HEK293 (cell line): ENCODE measurements at regions not wholly inside any gene's neighbourhood (a gene's known extent, or its start where the extent isn't known, plus 50 kb on each side); places are given as distances from the start of the nearest gene placed in this dataset.

ENCODE experiments used
- CTCF ChIA-PET: fragments of 350-600 bp; formaldehyde crosslinking; extraction: SDS; loops from one replicate; lab custom pipeline; 2021; ENCODE audit warnings: antibody characterized with exemption; lab: Yijun Ruan, JAX
- POLR2A ChIA-PET: fragments of 300-600 bp; formaldehyde crosslinking; extraction: SDS; loops from one replicate; lab custom pipeline; 2020; ENCODE audit warnings: antibody characterized with exemption, inconsistent platforms; lab: Yijun Ruan, JAX
- H3K27ac ChIP-seq: fragments of 200-500 bp; sonication (Bioruptor generic); 2 replicates; pipeline ENCODE4 v1.5.1; 2014; ENCODE audit warnings: low read depth, low read length, control low read depth, inconsistent platforms; ENCODE audit errors: extremely low read depth
- H3K36me3 ChIP-seq, 2 experiments: fragments of 200-500 bp in 1 of 2; sonication (Bioruptor generic) in 1 of 2; 1 replicate in 1 of 2; 2 replicates in 1 of 2; pipeline ENCODE4 v1.5.1; 2014 to 2017; ENCODE audit warnings: inconsistent platforms in 2 of 2, low read length in 2 of 2; ENCODE audit not compliant: control insufficient read depth in 2 of 2, insufficient read depth in 1 of 2
- H3K4me1 ChIP-seq: fragments of 200-500 bp; sonication (Bioruptor generic); 2 replicates; pipeline ENCODE4 v1.5.1; 2014; ENCODE audit warnings: mild to moderate bottlenecking, low read length, inconsistent platforms; ENCODE audit not compliant: control insufficient read depth, insufficient read depth
- H3K4me3 ChIP-seq: 2 replicates; pipeline ENCODE4 v1.5.1; 2011; ENCODE audit warnings: low read depth, mild to moderate bottlenecking, control low read depth, low read length, moderate library complexity
- H3K9me3 ChIP-seq: fragments of 200-500 bp; sonication (Bioruptor generic); 2 replicates; pipeline ENCODE4 v1.5.1; 2014; ENCODE audit warnings: low read depth, low read length, inconsistent platforms; ENCODE audit not compliant: control insufficient read depth, insufficient read depth
- AEBP2 ChIP-seq: fragments of 450-650 bp; formaldehyde crosslinking; IDR thresholded peaks from 2 replicates; pipeline ENCODE4 v1.5.1; 2016; ENCODE audit warnings: missing biosample characterization, missing genetic modification characterization, borderline replicate concordance
- GLIS2 ChIP-seq: fragments of 450-650 bp; formaldehyde crosslinking; IDR thresholded peaks from 2 replicates; pipeline ENCODE4 v1.5.1; 2016; ENCODE audit warnings: missing biosample characterization, missing genetic modification characterization
- KLF16 ChIP-seq: fragments of 450-650 bp; formaldehyde crosslinking; IDR thresholded peaks from 2 replicates; pipeline ENCODE4 v1.5.1; 2017; ENCODE audit warnings: missing biosample characterization, missing genetic modification characterization
- KLF17 ChIP-seq: fragments of 450-650 bp; formaldehyde crosslinking; IDR thresholded peaks from 2 replicates; pipeline ENCODE4 v1.5.1; 2016; ENCODE audit warnings: missing biosample characterization, missing genetic modification characterization
- ZBTB6 ChIP-seq: fragments of 450-650 bp; formaldehyde crosslinking; IDR thresholded peaks from 2 replicates; pipeline ENCODE4 v1.5.1; 2017; ENCODE audit warnings: missing biosample characterization, missing genetic modification characterization
- ZFP37 ChIP-seq: fragments of 450-650 bp; formaldehyde crosslinking; IDR thresholded peaks from 2 replicates; pipeline ENCODE4 v1.5.1; 2016; ENCODE audit warnings: missing biosample characterization, missing genetic modification characterization
- ZNF211 ChIP-seq: fragments of 450-650 bp; formaldehyde crosslinking; IDR thresholded peaks from 2 replicates; pipeline ENCODE4 v1.5.1; 2016; ENCODE audit warnings: low read depth, missing biosample characterization, missing genetic modification characterization
- ZNF223 ChIP-seq: fragments of 450-650 bp; formaldehyde crosslinking; IDR thresholded peaks from 2 replicates; pipeline ENCODE4 v1.5.1; 2016; ENCODE audit warnings: missing biosample characterization, missing genetic modification characterization
- ZNF23 ChIP-seq: fragments of 450-650 bp; formaldehyde crosslinking; IDR thresholded peaks from 2 replicates; pipeline ENCODE4 v1.5.1; 2016; ENCODE audit warnings: missing biosample characterization, missing genetic modification characterization, borderline replicate concordance
- ZNF302 ChIP-seq: fragments of 450-650 bp; formaldehyde crosslinking; IDR thresholded peaks from 2 replicates; pipeline ENCODE4 v1.5.1; 2016; ENCODE audit warnings: missing biosample characterization, missing genetic modification characterization, low read depth
- ZNF335 ChIP-seq: fragments of 450-650 bp; formaldehyde crosslinking; conservative IDR thresholded peaks from 2 replicates; pipeline ENCODE4 v1.5.1; 2016; ENCODE audit warnings: missing biosample characterization, missing genetic modification characterization
- ZNF341 ChIP-seq: fragments of 450-650 bp; formaldehyde crosslinking; IDR thresholded peaks from 2 replicates; pipeline ENCODE4; 2016; ENCODE audit warnings: low read depth, missing biosample characterization, missing genetic modification characterization
- ZNF394 ChIP-seq: fragments of 450-650 bp; formaldehyde crosslinking; IDR thresholded peaks from 2 replicates; pipeline ENCODE4 v1.5.1; 2016; ENCODE audit warnings: missing biosample characterization, missing genetic modification characterization, mild to moderate bottlenecking, moderate library complexity, borderline replicate concordance
- ZNF530 ChIP-seq: fragments of 450-650 bp; formaldehyde crosslinking; IDR thresholded peaks from 2 replicates; pipeline ENCODE4 v1.5.1; 2016; ENCODE audit warnings: low read depth, missing biosample characterization, missing genetic modification characterization
- ZNF580 ChIP-seq: fragments of 450-650 bp; formaldehyde crosslinking; IDR thresholded peaks from 2 replicates; pipeline ENCODE4 v1.5.1; 2016; ENCODE audit warnings: missing biosample characterization, missing genetic modification characterization
- ZNF626 ChIP-seq: fragments of 450-650 bp; sonication (Bioruptor Pico); formaldehyde crosslinking; IDR thresholded peaks from 2 replicates; pipeline ENCODE4 v1.5.1; 2018; ENCODE audit warnings: missing biosample characterization, missing genetic modification characterization, inconsistent platforms
- ZNF639 ChIP-seq: fragments of 450-650 bp; formaldehyde crosslinking; IDR thresholded peaks from 2 replicates; pipeline ENCODE4 v1.5.1; 2016; ENCODE audit warnings: missing biosample characterization, missing genetic modification characterization
- ZNF747 ChIP-seq: fragments of 450-650 bp; formaldehyde crosslinking; IDR thresholded peaks from 2 replicates; pipeline ENCODE4 v1.5.1; 2016; ENCODE audit warnings: missing biosample characterization, missing genetic modification characterization
- ZSCAN16 ChIP-seq: fragments of 450-650 bp; formaldehyde crosslinking; IDR thresholded peaks from 2 replicates; pipeline ENCODE4 v1.5.1; 2016; ENCODE audit warnings: missing biosample characterization, missing genetic modification characterization
- ZSCAN30 ChIP-seq: fragments of 450-650 bp; IDR thresholded peaks from 2 replicates; pipeline ENCODE4 v1.5.1; 2018; ENCODE audit warnings: missing biosample characterization, mild to moderate bottlenecking, missing genetic modification characterization, moderate library complexity
- TF ChIP-seq, protein P1 (sequence below): fragments of 450-650 bp; formaldehyde crosslinking; conservative IDR thresholded peaks from 2 replicates; pipeline ENCODE4 v1.5.1; 2016; ENCODE audit warnings: low read depth, missing biosample characterization, missing genetic modification characterization

DNA sequence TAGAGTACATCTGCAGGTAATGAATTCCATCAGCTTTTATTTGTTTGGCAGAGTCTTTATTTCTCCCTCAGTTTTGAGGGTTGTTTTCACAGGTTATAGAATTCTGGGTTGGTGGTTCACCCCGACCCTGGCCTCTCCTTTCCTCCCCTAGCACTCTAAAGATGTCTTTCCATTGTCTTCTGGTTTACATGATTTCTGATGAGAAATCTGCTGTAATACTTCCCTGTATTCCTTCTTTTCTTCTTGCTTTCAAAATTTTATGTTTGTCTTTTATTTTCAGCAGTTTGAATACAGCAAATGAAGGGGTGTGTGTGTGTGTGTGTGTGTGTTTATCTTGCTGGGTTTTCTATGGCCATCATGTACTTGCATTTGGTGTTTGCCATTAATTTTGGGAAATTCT is 312.0 kb upstream of the RPS23 start:
- POLR2A ChIA-PET, result no interaction called here
- Histone ChIP-seq H3K36me3 (no peaks in the 10 kb centered on the region), H3K4me1 (no peaks in the 10 kb centered on the region), H3K4me3 (no peak overlapping the region)
- TF ChIP-seq ZNF747, result no peak
- no peak for TF ChIP-seq ZNF530
- no peak for TF ChIP-seq ZSCAN30 (tag by site-specific recombination)
- TF ChIP-seq, all 188 proteins: peak for 0
- Histone ChIP-seq H3K27ac (no peak overlapping the region), H3K9me3 (no peaks in the 10 kb centered on the region)
- CTCF ChIA-PET, result no interaction called here

DNA sequence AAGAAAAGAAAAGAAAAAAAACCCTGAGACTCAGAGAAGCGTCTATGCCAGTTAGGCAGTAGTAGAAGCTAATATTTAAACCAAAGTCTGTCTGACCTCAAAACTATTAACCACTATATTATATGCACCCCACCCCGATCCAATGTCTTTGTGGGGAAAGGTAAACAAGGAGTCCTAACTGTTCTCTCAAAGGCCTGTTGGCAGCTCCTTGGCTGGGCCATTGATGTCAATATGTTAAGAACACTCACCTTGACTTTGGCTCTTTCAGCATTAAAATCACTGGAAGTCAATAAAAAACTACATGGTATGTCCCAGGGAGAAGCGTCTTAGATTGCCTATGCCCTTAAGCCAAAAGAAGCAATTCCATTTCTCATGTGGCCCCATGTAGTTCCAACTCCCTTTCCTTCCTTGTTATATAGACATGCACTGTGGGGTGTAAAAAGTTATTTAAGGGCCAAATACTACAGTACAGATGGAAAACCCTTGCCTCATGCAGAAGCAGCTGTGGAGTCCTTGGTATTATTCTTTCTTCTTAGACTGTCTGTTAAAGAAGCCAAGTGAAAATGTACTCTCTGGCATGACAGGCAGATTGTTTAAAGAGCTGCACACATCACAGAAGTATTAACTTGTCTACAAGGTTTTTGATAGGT is 308.6 kb upstream of the RPS23 start:
- Histone ChIP-seq H3K36me3 (no peaks in the 10 kb centered on the region), H3K9me3 (no peaks in the 10 kb centered on the region), H3K27ac (no peak overlapping the region)
- POLR2A ChIA-PET, result no interaction called here
- TF ChIP-seq ZBTB6 (tag by site-specific recombination), result no peak
- TF ChIP-seq KLF17 (tag by site-specific recombination), result no peak
- no peak for TF ChIP-seq ZSCAN16 (tag by site-specific recombination)
- TF ChIP-seq ZNF639, result no peak
- no peak for TF ChIP-seq ZNF626 (tag by site-specific recombination)
- no peak for TF ChIP-seq KLF16 (tag by site-specific recombination)
- no peak for TF ChIP-seq AEBP2 (tag by site-specific recombination)
- no peak for TF ChIP-seq GLIS2
- TF ChIP-seq ZNF335, result no peak
- TF ChIP-seq, all 188 proteins: peak for 0
- no peak overlapping the region for H3K4me3 ChIP-seq
- no peaks in the 10 kb centered on the region for H3K4me1 ChIP-seq
- CTCF ChIA-PET, result interaction anchor here (0.6 to 1.2 kb wide), 2 partner anchors 235 to 236 kb away, joined by 3 to 4 read pairs; no protein-coding TSS in a partner anchor

DNA sequence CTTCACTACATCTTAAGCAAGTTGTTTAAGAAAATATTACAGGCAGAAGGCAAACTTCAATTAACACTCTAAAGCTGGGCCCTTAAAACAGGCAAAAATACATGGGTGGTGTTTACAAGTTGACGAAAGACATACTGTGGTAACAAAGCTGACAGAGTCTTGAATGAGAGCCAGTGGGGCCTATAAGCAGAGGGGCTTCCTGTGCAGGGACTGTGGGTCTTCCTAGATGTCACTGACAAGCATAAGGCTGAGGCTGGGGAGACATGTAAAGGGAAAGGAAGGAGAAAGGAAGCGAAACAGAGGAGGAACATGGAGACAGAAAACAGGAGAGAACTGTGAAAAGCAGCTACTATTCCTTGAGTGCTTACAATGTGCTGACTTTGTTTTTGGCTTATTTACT is 308.0 kb upstream of the RPS23 start:
- no peak overlapping the region for H3K27ac ChIP-seq
- no peaks in the 10 kb centered on the region for H3K4me1 ChIP-seq
- POLR2A ChIA-PET, result no interaction called here
- no peaks in the 10 kb centered on the region for H3K36me3 ChIP-seq
- no peak overlapping the region for H3K4me3 ChIP-seq
- CTCF ChIA-PET, result interaction anchor here (1.2 kb wide), 1 partner anchor 236 kb away, joined by 4 read pairs; no protein-coding TSS in a partner anchor
- H3K9me3 ChIP-seq, result no peaks in the 10 kb centered on the region
- TF ChIP-seq ZBTB6 (tag by site-specific recombination) (no peak), ZNF211 (tag by site-specific recombination) (no peak), ZNF580 (no peak), ZFP37 (no peak), ZNF302 (tag by site-specific recombination) (no peak), ZNF23 (tag by site-specific recombination) (no peak), ZNF341 (tag by site-specific recombination) (no peak), ZNF394 (tag by site-specific recombination) (no peak), ZNF223 (tag by site-specific recombination) (no peak)
- TF ChIP-seq, protein P1, sequence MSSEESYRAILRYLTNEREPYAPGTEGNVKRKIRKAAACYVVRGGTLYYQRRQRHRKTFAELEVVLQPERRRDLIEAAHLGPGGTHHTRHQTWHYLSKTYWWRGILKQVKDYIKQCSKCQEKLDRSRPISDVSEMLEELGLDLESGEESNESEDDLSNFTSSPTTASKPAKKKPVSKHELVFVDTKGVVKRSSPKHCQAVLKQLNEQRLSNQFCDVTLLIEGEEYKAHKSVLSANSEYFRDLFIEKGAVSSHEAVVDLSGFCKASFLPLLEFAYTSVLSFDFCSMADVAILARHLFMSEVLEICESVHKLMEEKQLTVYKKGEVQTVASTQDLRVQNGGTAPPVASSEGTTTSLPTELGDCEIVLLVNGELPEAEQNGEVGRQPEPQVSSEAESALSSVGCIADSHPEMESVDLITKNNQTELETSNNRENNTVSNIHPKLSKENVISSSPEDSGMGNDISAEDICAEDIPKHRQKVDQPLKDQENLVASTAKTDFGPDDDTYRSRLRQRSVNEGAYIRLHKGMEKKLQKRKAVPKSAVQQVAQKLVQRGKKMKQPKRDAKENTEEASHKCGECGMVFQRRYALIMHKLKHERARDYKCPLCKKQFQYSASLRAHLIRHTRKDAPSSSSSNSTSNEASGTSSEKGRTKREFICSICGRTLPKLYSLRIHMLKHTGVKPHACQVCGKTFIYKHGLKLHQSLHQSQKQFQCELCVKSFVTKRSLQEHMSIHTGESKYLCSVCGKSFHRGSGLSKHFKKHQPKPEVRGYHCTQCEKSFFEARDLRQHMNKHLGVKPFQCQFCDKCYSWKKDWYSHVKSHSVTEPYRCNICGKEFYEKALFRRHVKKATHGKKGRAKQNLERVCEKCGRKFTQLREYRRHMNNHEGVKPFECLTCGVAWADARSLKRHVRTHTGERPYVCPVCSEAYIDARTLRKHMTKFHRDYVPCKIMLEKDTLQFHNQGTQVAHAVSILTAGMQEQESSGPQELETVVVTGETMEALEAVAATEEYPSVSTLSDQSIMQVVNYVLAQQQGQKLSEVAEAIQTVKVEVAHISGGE (tag by site-specific recombination), result no peak
